Right ventricle myocardium superior (tissue), 1 donor: ENCODE measurements at regions not wholly inside any gene's neighbourhood (a gene's known extent, or its start where the extent isn't known, plus 50 kb on each side); places are given as distances from the start of the nearest gene placed in this dataset.

ENCODE experiments used
- ATAC-seq: fragments of 200-7000 bp; cut with Tn5 transposase; one replicate; pipeline ENCODE4 v1.9.1; 2020; ENCODE audit warnings: mild to moderate bottlenecking; ENCODE audit not compliant: poor library complexity
- DNase-seq: peaks from one replicate; pipeline ENCODE4 v3.0.0-alpha.2; 2020
- intact Hi-C: fragments of 100-400 bp; cut with DNase I; formaldehyde crosslinking; loops from one replicate; pipeline ENCODE4 v1.11.2; 2022
- donor health status: DM: no; HTN: yes; CAD: no; lungs with severe emphysema.

- intact Hi-C loops, result no loop called here
- no peak for DNase-seq
- no peak for ATAC-seq
Measured at GRCh38 chr1:104853276-104853675, 1103.6 kb downstream of the AMY1C start.

- ATAC-seq (no peak), DNase-seq (no peak)
- intact Hi-C loops, result no loop called here
Measured at GRCh38 chr1:104854529-104854928, 1104.8 kb downstream of the AMY1C start.

- ATAC-seq (no peak), DNase-seq (no peak)
- intact Hi-C loops, result no loop called here
Measured at GRCh38 chr1:104855550-104855949, 1105.9 kb downstream of the AMY1C start.

- no peak for DNase-seq
- no peak for ATAC-seq
- intact Hi-C loops, result no loop called here
Measured at GRCh38 chr1:104856091-104856490, 1106.4 kb downstream of the AMY1C start.

GRCh38 chr1:104856518-104856917, 1106.8 kb downstream of the AMY1C start:
- ATAC-seq (no peak), DNase-seq (no peak)
- intact Hi-C loops, result no loop called here

GRCh38 chr1:104868794-104869193, 1119.1 kb downstream of the AMY1C start:
- ATAC-seq (no peak), DNase-seq (no peak)
- intact Hi-C loops, result no loop called here

GRCh38 chr1:104874044-104874443, 1124.3 kb downstream of the AMY1C start:
- intact Hi-C loops, result no loop called here
- ATAC-seq (no peak), DNase-seq (no peak)

- ATAC-seq (no peak), DNase-seq (no peak)
- intact Hi-C loops, result no loop called here
Measured at GRCh38 chr1:104878203-104878909, 1128.7 kb downstream of the AMY1C start.

GRCh38 chr1:104884939-104885338, 1135.2 kb downstream of the AMY1C start:
- DNase-seq (no peak), ATAC-seq (no peak)
- intact Hi-C loops, result no loop called here

GRCh38 chr1:104905322-104905721, 1155.6 kb downstream of the AMY1C start:
- intact Hi-C loops, result no loop called here

GRCh38 chr1:104906141-104906540, 1156.4 kb downstream of the AMY1C start:
- DNase-seq (no peak), ATAC-seq (no peak)
- intact Hi-C loops, result no loop called here

More at GRCh38 chr1:104905322-104905721, 1155.6 kb downstream of the AMY1C start:
- no peak for ATAC-seq
- no peak for DNase-seq

GRCh38 chr1:104919188-104919587, 1169.5 kb downstream of the AMY1C start:
- no peak for DNase-seq
- ATAC-seq, result no peak
- intact Hi-C loops, result no loop called here

- no peak for DNase-seq
- intact Hi-C loops, result no loop called here
- no peak for ATAC-seq
Measured at GRCh38 chr1:104921525-104921924, 1171.8 kb downstream of the AMY1C start.

- DNase-seq, result no peak
- no peak for ATAC-seq
- intact Hi-C loops, result no loop called here
Measured at GRCh38 chr1:104923075-104923474, 1173.4 kb downstream of the AMY1C start.

- DNase-seq, result no peak
- intact Hi-C loops, result no loop called here
- no peak for ATAC-seq
Measured at GRCh38 chr1:104929280-104929679, 1179.6 kb downstream of the AMY1C start.

- no peak for ATAC-seq
- DNase-seq, result no peak
- intact Hi-C loops, result no loop called here
Measured at GRCh38 chr1:104932030-104932915, 1182.6 kb downstream of the AMY1C start.

GRCh38 chr1:104932949-104933679, 1183.4 kb downstream of the AMY1C start:
- DNase-seq, result no peak
- no peak for ATAC-seq
- intact Hi-C loops, result no loop called here

GRCh38 chr1:104933846-104934245, 1184.1 kb downstream of the AMY1C start:
- no peak for DNase-seq
- no peak for ATAC-seq
- intact Hi-C loops, result no loop called here

GRCh38 chr1:104945406-104945805, 1195.7 kb downstream of the AMY1C start:
- intact Hi-C loops, result no loop called here
- no peak for ATAC-seq
- DNase-seq, result no peak
